B cell (primary cell): ENCODE measurements at regions not wholly inside any gene's neighbourhood (a gene's known extent, or its start where the extent isn't known, plus 50 kb on each side); places are given as distances from the start of the nearest gene placed in this dataset.

ENCODE experiments used
- ATAC-seq: fragments of 200-7000 bp; cut with Tn5 transposase; one replicate; pipeline ENCODE4 v1.10.0; 2021; ENCODE audit warnings: low read depth, mild to moderate bottlenecking, moderate number of reproducible peaks, moderate library complexity
- CTCF ChIA-PET: fragments of 350-600 bp; sonication (Branson Sonifier 250); formaldehyde crosslinking; loops from one replicate; lab custom pipeline; 2021; ENCODE audit warnings: antibody characterized with exemption, inconsistent platforms; lab: Charles Lee
- POLR2A ChIA-PET: fragments of 350-600 bp; sonication (Branson Sonifier 250); formaldehyde crosslinking; loops from one replicate; lab custom pipeline; 2021; ENCODE audit warnings: antibody characterized with exemption; lab: Charles Lee
- DNase-seq: peaks from one replicate; pipeline ENCODE4 v3.0.0; 2013
- H2AFZ ChIP-seq: 2 replicates; pipeline ENCODE4 v1.6.1; 2012; ENCODE audit warnings: mild to moderate bottlenecking, low read depth, low read length; ENCODE audit not compliant: insufficient read depth, poor library complexity, severe bottlenecking
- H3K27ac ChIP-seq, 2 donors: 1 replicate in 1 of 2; 2 replicates in 1 of 2; pipeline ENCODE4 v1.5.1; 2012 to 2013; ENCODE audit warnings: low read length in 2 of 2, mild to moderate bottlenecking in 2 of 2, moderate library complexity in 1 of 2
- H3K27me3 ChIP-seq, 4 experiments: fragments of 200-600 bp in 1 of 4; sonication (generic) in 1 of 4; replicated peaks in 1 of 4; 1 replicate in 2 of 4; 2 replicates in 2 of 4; pipeline versions ENCODE4 v1.6.1 to v1.7.0; 2013 to 2016; ENCODE audit warnings: low read length in 3 of 4, mild to moderate bottlenecking in 2 of 4, mixed read lengths in 1 of 4, moderate library complexity in 1 of 4; ENCODE audit not compliant: insufficient read depth in 4 of 4, control insufficient read depth in 3 of 4; ENCODE audit errors: control extremely low read depth in 1 of 4
- H3K36me3 ChIP-seq, 2 experiments: replicated peaks in 1 of 2; 1 replicate in 1 of 2; 2 replicates in 1 of 2; pipeline versions ENCODE4 v1.6.1 to v1.7.1; 2013; ENCODE audit warnings: low read length in 1 of 2; ENCODE audit not compliant: insufficient read depth in 2 of 2, control insufficient read depth in 1 of 2; ENCODE audit errors: control extremely low read depth in 1 of 2, extremely low read depth in 1 of 2
- H3K4me1 ChIP-seq, 2 donors: fragments of 200-600 bp in 1 of 2; sonication (generic) in 1 of 2; 1 replicate in 1 of 2; 2 replicates in 1 of 2; pipeline versions ENCODE4 v1.5.1 to v1.6.1; 2013 to 2017; ENCODE audit warnings: low read length in 2 of 2; ENCODE audit not compliant: control insufficient read depth in 2 of 2, insufficient read depth in 2 of 2
- H3K4me2 ChIP-seq: replicated peaks from 2 replicates; pipeline ENCODE3; 2012; ENCODE audit warnings: mild to moderate bottlenecking, low read depth, low read length; ENCODE audit not compliant: poor library complexity, severe bottlenecking
- H3K4me3 ChIP-seq, 5 experiments: fragments of 200-600 bp in 1 of 5; sonication (generic) in 1 of 5; 1 replicate in 3 of 5; 2 replicates in 2 of 5; pipeline versions ENCODE4 v1.5.1 to v1.7.0; 2011 to 2016; ENCODE audit warnings: low read length in 4 of 5, mild to moderate bottlenecking in 4 of 5, low read depth in 2 of 5, control low read depth in 1 of 5, moderate library complexity in 1 of 5; ENCODE audit not compliant: insufficient read depth in 1 of 5; ENCODE audit errors: control extremely low read depth in 1 of 5, extremely low read depth in 1 of 5
- H3K79me2 ChIP-seq: fragments of 200-600 bp; sonication (generic); one replicate; pipeline ENCODE4 v1.6.0; 2016; ENCODE audit warnings: low read length; ENCODE audit not compliant: control insufficient read depth, insufficient read depth
- H3K9ac ChIP-seq: fragments of 200-600 bp; sonication (generic); 2 replicates; pipeline ENCODE4 v1.6.1; 2017; ENCODE audit warnings: mild to moderate bottlenecking, low read length, moderate library complexity
- H3K9me3 ChIP-seq, 3 donors: one replicate each; pipeline versions ENCODE4 v1.6.1 to v1.7.1; 2013; ENCODE audit warnings: low read length in 2 of 3; ENCODE audit not compliant: control insufficient read depth in 2 of 3, insufficient read depth in 1 of 3; ENCODE audit errors: control extremely low read depth in 1 of 3
- H4K20me1 ChIP-seq: 2 replicates; pipeline ENCODE4 v1.6.0; 2012; ENCODE audit warnings: mild to moderate bottlenecking, low read length; ENCODE audit not compliant: insufficient read depth, control insufficient read depth, poor library complexity, severe bottlenecking
- H3K27ac Mint-ChIP-seq: one replicate; pipeline ENCODE4 v1.8.0; 2021; ENCODE audit warnings: mixed read lengths
- H3K27me3 Mint-ChIP-seq: one replicate; pipeline ENCODE4 v1.8.0; 2021; ENCODE audit warnings: mixed read lengths
- H3K4me1 Mint-ChIP-seq: one replicate; pipeline ENCODE4 v1.8.0; 2021; ENCODE audit warnings: mixed read lengths
- H3K4me3 Mint-ChIP-seq: one replicate; pipeline ENCODE4 v1.8.0; 2021; ENCODE audit warnings: mixed read lengths
- H3K9me3 Mint-ChIP-seq: one replicate; pipeline ENCODE4 v1.8.0; 2022; ENCODE audit warnings: mixed read lengths; ENCODE audit not compliant: insufficient read depth
- EZH2 ChIP-seq: IDR thresholded peaks from 2 replicates; pipeline ENCODE4 v1.6.1; 2012; ENCODE audit warnings: borderline replicate concordance, low read depth, mild to moderate bottlenecking, moderate library complexity, low read length; ENCODE audit not compliant: insufficient read depth, poor library complexity, severe bottlenecking
- WGBS: methylation state at CpG from one replicate; pipeline ENCODE4 v1.1.5; 2013; ENCODE audit warnings: missing lambda C conversion rate; ENCODE audit not compliant: insufficient coverage; 5-methylcytosine and 5-hydroxymethylcytosine counted together
- intact Hi-C: fragments of 100-400 bp; cut with micrococcal nuclease; formaldehyde crosslinking; loops from one replicate; pipeline ENCODE4 v1.10.0; 2022
- TF ChIP-seq, protein P1 (sequence below): fragments of 200-600 bp; IDR thresholded peaks from one replicate; pipeline ENCODE4 v1.8.0; 2022; ENCODE audit warnings: antibody characterized with exemption, mild to moderate bottlenecking

GRCh38 chr12:88753066-88753465, 172.8 kb upstream of the KITLG start:
- no peaks in the 10 kb centered on the region for H3K79me2 ChIP-seq
- no peaks in the 10 kb centered on the region for H3K4me1 Mint-ChIP-seq
- CTCF ChIA-PET: no interaction called here
- H4K20me1 ChIP-seq: no peaks in the 10 kb centered on the region
- no peak overlapping the region for H3K4me3 ChIP-seq
- H2AFZ ChIP-seq: no peak overlapping the region
- no peak for TF ChIP-seq EZH2
- TF ChIP-seq, protein P1, sequence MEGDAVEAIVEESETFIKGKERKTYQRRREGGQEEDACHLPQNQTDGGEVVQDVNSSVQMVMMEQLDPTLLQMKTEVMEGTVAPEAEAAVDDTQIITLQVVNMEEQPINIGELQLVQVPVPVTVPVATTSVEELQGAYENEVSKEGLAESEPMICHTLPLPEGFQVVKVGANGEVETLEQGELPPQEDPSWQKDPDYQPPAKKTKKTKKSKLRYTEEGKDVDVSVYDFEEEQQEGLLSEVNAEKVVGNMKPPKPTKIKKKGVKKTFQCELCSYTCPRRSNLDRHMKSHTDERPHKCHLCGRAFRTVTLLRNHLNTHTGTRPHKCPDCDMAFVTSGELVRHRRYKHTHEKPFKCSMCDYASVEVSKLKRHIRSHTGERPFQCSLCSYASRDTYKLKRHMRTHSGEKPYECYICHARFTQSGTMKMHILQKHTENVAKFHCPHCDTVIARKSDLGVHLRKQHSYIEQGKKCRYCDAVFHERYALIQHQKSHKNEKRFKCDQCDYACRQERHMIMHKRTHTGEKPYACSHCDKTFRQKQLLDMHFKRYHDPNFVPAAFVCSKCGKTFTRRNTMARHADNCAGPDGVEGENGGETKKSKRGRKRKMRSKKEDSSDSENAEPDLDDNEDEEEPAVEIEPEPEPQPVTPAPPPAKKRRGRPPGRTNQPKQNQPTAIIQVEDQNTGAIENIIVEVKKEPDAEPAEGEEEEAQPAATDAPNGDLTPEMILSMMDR: no peak
- no peaks in the 10 kb centered on the region for H3K9me3 Mint-ChIP-seq
- no peaks in the 10 kb centered on the region for H3K36me3 ChIP-seq
- H3K27me3 ChIP-seq: no peaks in the 10 kb centered on the region
- H3K27ac ChIP-seq: no peak overlapping the region
- no peak overlapping the region for H3K9ac ChIP-seq
- ATAC-seq: no peak
- H3K27ac Mint-ChIP-seq: no peak overlapping the region
- H3K4me2 ChIP-seq: no peak overlapping the region
- intact Hi-C loops: no loop called here
- no peak for DNase-seq
- H3K27me3 Mint-ChIP-seq: no peaks in the 10 kb centered on the region
- POLR2A ChIA-PET: no interaction called here
- no peaks in the 10 kb centered on the region for H3K4me1 ChIP-seq
- 85% methylated on average over 2 of the region's 4 CpGs for WGBS
- no peak overlapping the region for H3K4me3 Mint-ChIP-seq
- peaks cover 0 to 2% (median 0%) of the 10 kb centered on the region in 3 donors for H3K9me3 ChIP-seq

DNA sequence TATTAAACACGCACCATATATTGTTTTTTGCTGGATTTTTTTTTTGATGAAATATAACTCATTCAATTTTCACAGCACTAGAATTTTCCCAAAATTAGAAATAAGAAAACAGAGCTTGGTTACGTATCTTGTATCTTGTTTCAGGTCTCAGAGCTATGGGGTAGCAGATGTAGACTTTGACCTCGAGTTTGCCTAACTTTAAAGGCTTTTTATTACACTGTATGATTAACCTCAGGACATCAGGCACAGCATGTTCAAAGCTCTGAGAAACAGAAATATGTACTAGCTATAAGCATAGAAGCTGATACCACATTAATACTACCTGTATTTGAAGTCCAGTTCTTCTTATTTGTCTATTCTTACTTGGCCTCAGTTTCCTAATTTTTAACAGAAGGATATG, 171.9 kb upstream of the KITLG start:
- intact Hi-C loops: no loop called here
- Histone ChIP-seq H2AFZ (no peak overlapping the region), H4K20me1 (no peaks in the 10 kb centered on the region), H3K9me3 (peaks cover 0 to 2% (median 0%) of the 10 kb centered on the region in 3 donors), H3K4me1 (no peaks in the 10 kb centered on the region), H3K27ac (no peak overlapping the region), H3K79me2 (no peaks in the 10 kb centered on the region), H3K4me3 (no peak overlapping the region), H3K27me3 (no peaks in the 10 kb centered on the region), H3K4me2 (no peak overlapping the region), H3K9ac (no peak overlapping the region), H3K36me3 (no peaks in the 10 kb centered on the region)
- WGBS: 20% methylated on average over 1 of the region's 3 CpGs
- no peak for TF ChIP-seq EZH2
- TF ChIP-seq, protein P1: no peak
- Mint-ChIP-seq H3K4me1 (no peaks in the 10 kb centered on the region), H3K4me3 (no peak overlapping the region), H3K27ac (no peak overlapping the region), H3K9me3 (no peaks in the 10 kb centered on the region), H3K27me3 (no peaks in the 10 kb centered on the region)
- CTCF ChIA-PET: no interaction called here
- DNase-seq: no peak
- ATAC-seq: no peak
- POLR2A ChIA-PET: no interaction called here
